OCI-LY3 (cell line): ENCODE measurements at regions not wholly inside any gene's neighbourhood (a gene's known extent, or its start where the extent isn't known, plus 50 kb on each side); places are given as distances from the start of the nearest gene placed in this dataset.

Source experiments
- H2AFZ ChIP-seq: fragments of 200-600, 300-600 bp; shearing (Covaris generic); 2 replicates; pipeline ENCODE4 v1.6.0; 2014; ENCODE audit warnings: antibody characterized with exemption, low read depth, low read length
- H3K27ac ChIP-seq: fragments of 200-600, 300-600 bp; sonication (generic); 2 replicates; pipeline ENCODE4 v1.5.1; 2014; ENCODE audit warnings: mild to moderate bottlenecking, low read length, moderate library complexity, mixed read lengths
- H3K27me3 ChIP-seq: fragments of 200-600, 300-600 bp; sonication (generic); 2 replicates; pipeline ENCODE4 v1.6.1; 2014; ENCODE audit warnings: low read depth, low read length, mixed read lengths
- H3K36me3 ChIP-seq: fragments of 200-600, 300-600 bp; sonication (generic); replicated peaks from 2 replicates; pipeline ENCODE3; 2014; ENCODE audit warnings: low read depth, low read length, mixed read lengths
- H3K4me1 ChIP-seq: fragments of 300-600, 200-600 bp; sonication (generic); 2 replicates; pipeline ENCODE4 v1.6.1; 2014; ENCODE audit warnings: low read length, mixed read lengths
- H3K4me2 ChIP-seq: fragments of 200-600, 300-600 bp; sonication (generic); 2 replicates; pipeline ENCODE4 v1.6.1; 2014; ENCODE audit warnings: low read length, mixed read lengths
- H3K4me3 ChIP-seq: fragments of 300-600, 200-600 bp; sonication (generic); 2 replicates; pipeline ENCODE4 v1.5.1; 2014; ENCODE audit warnings: antibody characterized with exemption, mild to moderate bottlenecking, low read length, moderate library complexity
- H3K79me2 ChIP-seq: fragments of 300-600, 200-600 bp; shearing (Covaris generic); 2 replicates; pipeline ENCODE4 v1.6.1; 2014; ENCODE audit warnings: mild to moderate bottlenecking, low read length, mixed read lengths
- H3K9ac ChIP-seq: fragments of 300-600, 200-600 bp; shearing (Covaris generic); 2 replicates; pipeline ENCODE4 v1.6.0; 2014; ENCODE audit warnings: mild to moderate bottlenecking, low read length, moderate library complexity
- H3K9me3 ChIP-seq: fragments of 200-600, 300-600 bp; shearing (Covaris generic); 2 replicates; pipeline ENCODE4 v1.6.1; 2014; ENCODE audit warnings: low read length, mixed read lengths; ENCODE audit not compliant: insufficient read depth
- H4K20me1 ChIP-seq: fragments of 200-600, 300-600 bp; sonication (generic); 2 replicates; pipeline ENCODE4 v1.6.1; 2016; ENCODE audit warnings: low read length, mixed read lengths; ENCODE audit not compliant: insufficient read depth
- EZH2phosphoT487 ChIP-seq: fragments of 200-600 bp; shearing (Covaris generic); IDR thresholded peaks from 2 replicates; pipeline ENCODE4 v1.6.1; 2018; ENCODE audit warnings: antibody characterized with exemption, mixed run types, low read depth
- TF ChIP-seq, protein P1 (sequence below): fragments of 200-600, 300-600 bp; sonication (generic); IDR thresholded peaks from 2 replicates; pipeline ENCODE4 v1.5.1; 2014; ENCODE audit warnings: antibody characterized with exemption, low read length, low read depth

DNA sequence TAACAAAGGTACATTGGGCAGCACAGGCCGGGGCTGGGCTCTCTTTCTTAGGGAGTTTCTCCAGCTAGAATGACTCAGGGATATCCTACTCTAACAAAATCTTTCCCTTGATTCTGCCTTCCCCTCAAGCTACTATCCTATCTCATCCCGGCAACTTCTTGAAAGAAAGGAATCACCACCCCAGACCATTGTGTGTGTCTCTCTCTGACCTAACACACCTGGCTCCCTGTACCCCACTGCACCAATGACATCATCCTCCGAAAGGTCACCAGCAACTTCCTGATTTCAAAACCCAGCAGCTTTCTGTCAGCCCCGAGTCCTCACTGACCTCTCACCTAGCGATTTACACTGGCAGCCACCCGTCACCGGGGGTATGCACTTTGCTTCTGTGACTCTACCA is 72.1 kb upstream of the MAP4K4 start:
- Histone ChIP-seq H3K36me3 (no peaks in the 10 kb centered on the region), H4K20me1 (no peaks in the 10 kb centered on the region), H3K4me1 (peaks cover 56% of the 10 kb centered on the region), H3K9ac (peak overlapping the region; percentile 86; the same call in 1 of the 2 replicates), H3K27me3 (no peaks in the 10 kb centered on the region), H3K27ac (peak overlapping the region; percentile 97), H3K4me3 (peak overlapping the region; percentile 20; the same call in 1 of the 2 replicates), H3K79me2 (no peaks in the 10 kb centered on the region), H3K4me2 (peak overlapping the region; percentile 97), H2AFZ (0 out of 2 replicates have a peak overlapping the region, but pooled peaks have one; percentile 4), H3K9me3 (no peaks in the 10 kb centered on the region)
- TF ChIP-seq EZH2phosphoT487: no peak
- TF ChIP-seq, protein P1, sequence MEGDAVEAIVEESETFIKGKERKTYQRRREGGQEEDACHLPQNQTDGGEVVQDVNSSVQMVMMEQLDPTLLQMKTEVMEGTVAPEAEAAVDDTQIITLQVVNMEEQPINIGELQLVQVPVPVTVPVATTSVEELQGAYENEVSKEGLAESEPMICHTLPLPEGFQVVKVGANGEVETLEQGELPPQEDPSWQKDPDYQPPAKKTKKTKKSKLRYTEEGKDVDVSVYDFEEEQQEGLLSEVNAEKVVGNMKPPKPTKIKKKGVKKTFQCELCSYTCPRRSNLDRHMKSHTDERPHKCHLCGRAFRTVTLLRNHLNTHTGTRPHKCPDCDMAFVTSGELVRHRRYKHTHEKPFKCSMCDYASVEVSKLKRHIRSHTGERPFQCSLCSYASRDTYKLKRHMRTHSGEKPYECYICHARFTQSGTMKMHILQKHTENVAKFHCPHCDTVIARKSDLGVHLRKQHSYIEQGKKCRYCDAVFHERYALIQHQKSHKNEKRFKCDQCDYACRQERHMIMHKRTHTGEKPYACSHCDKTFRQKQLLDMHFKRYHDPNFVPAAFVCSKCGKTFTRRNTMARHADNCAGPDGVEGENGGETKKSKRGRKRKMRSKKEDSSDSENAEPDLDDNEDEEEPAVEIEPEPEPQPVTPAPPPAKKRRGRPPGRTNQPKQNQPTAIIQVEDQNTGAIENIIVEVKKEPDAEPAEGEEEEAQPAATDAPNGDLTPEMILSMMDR: no peak

DNA sequence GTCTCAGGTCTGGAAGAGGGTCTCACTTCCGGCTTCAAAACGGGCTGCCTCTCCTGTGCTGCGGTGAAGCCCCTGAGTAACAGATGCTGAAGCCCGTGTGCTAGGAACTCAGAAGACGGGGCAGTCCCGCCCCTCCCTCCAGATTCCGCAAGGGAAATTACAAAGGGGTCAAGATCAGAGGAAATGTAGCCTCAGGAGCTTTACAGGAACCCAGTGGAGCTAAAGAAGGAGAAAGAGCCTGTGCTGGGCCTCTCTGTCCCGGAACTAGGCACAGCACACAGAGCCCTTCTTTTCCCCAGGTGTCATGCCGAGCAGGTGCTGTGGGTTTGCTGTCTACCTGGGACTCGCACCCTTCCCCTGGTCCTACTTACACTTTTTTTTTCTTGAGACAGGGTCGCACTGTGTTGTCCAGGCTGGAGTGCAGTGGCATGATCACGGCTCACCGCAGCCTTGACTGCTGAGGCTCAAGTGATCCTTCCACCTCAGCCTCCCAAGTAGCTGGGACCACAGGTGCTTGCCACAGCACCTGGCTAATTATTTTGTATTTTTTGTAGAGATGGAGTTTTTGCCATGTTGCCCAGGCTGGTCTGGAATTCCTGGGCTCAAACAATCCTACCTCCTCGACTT is 72.7 kb upstream of the MAP4K4 start:
- no peaks in the 10 kb centered on the region for H3K27me3 ChIP-seq
- peak overlapping the region; percentile 97 for H3K27ac ChIP-seq
- peak overlapping the region; percentile 97 for H3K4me2 ChIP-seq
- no peaks in the 10 kb centered on the region for H3K36me3 ChIP-seq
- peaks cover 51% of the 10 kb centered on the region for H3K4me1 ChIP-seq
- no peak for TF ChIP-seq EZH2phosphoT487
- TF ChIP-seq, protein P1: no peak
- peak overlapping the region; percentile 20; the same call in 1 of the 2 replicates for H3K4me3 ChIP-seq
- H3K79me2 ChIP-seq: no peaks in the 10 kb centered on the region
- no peaks in the 10 kb centered on the region for H4K20me1 ChIP-seq
- peak overlapping the region; percentile 20; the same call in 1 of the 2 replicates for H2AFZ ChIP-seq
- peak overlapping the region; percentile 86; the same call in 1 of the 2 replicates for H3K9ac ChIP-seq
- no peaks in the 10 kb centered on the region for H3K9me3 ChIP-seq

DNA sequence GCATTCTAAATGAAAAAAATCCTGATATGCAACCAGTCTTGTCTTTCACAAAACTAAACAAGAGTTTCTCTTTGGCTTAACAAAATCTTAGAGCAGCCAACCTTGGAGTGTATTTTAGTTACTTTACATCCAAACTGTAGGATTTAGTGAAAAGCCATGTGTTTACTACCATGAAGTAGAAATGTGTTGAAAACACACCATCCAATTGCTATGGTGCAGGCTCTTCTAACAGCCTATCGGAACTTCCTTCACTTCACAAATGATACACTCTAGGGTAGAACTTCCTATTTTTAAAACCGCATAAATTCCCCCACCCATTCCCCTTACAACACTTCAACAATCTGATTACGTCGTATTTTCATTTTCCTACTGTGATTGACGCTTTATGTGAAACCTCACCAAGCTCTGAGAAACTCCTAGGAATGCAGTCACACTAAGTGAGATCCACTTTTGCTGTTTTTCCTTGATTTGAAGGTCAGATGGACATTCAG is 74.4 kb upstream of the MAP4K4 start:
- Histone ChIP-seq H3K27me3 (no peaks in the 10 kb centered on the region), H3K4me2 (peak overlapping the region; percentile 97), H3K36me3 (no peaks in the 10 kb centered on the region), H2AFZ (no peak overlapping the region), H3K27ac (peak overlapping the region; percentile 97), H3K4me3 (peak overlapping the region; percentile 77), H3K9me3 (no peaks in the 10 kb centered on the region), H4K20me1 (no peaks in the 10 kb centered on the region), H3K9ac (peak overlapping the region; percentile 86), H3K4me1 (peaks cover 49% of the 10 kb centered on the region), H3K79me2 (no peaks in the 10 kb centered on the region)
- TF ChIP-seq EZH2phosphoT487: no peak
- TF ChIP-seq, protein P1: no peak

DNA sequence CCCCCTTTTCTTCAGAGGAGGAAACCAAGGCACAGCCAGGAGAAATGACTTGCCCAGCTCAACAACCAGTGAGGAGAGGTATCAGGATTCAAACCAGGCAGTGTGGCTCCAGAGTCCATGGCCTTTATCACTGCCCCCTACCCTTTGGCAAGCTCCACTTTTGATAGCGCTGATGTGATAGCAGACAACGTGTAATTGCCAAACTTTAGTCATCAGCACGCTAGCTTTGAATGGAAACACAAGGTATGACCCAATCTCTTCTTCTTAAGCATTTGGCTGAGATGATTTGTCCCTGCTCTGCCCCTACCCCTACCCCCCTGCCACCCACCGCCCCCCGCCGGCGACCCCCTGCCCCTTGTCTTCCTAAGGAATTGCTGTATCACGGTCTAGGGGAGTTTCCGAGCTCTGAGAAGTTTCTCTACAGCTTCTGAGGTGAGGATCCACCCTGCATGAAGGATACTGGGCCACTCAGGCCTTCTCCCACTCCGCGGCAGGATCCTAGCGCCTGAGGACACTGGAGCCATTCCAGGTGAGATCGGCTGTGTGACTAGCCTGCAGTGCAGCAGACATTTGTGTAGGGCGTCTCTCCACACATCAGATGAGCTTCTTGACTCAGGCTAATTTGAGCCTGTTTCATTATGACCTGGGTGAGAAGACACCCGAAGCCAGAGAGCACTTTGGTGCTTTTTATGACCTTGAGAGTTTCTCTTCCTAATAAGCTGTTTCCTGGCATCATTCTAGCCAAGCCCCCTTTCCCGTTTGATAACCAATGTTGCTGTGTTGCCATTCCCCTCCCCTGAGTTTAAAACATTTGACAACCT is 75.1 kb upstream of the MAP4K4 start:
- Histone ChIP-seq H3K4me3 (peak overlapping the region; percentile 77), H3K4me1 (peaks cover 49% of the 10 kb centered on the region), H3K27ac (peak overlapping the region; percentile 97), H3K4me2 (peak overlapping the region; percentile 97), H3K9ac (peak overlapping the region; percentile 86), H3K27me3 (no peaks in the 10 kb centered on the region), H3K79me2 (no peaks in the 10 kb centered on the region), H3K9me3 (no peaks in the 10 kb centered on the region), H3K36me3 (no peaks in the 10 kb centered on the region), H2AFZ (no peak overlapping the region), H4K20me1 (no peaks in the 10 kb centered on the region)
- no peak for TF ChIP-seq EZH2phosphoT487
- TF ChIP-seq, protein P1: no peak
